Heart left ventricle (tissue), 16 donors: ENCODE measurements at regions not wholly inside any gene's neighbourhood (a gene's known extent, or its start where the extent isn't known, plus 50 kb on each side); places are given as distances from the start of the nearest gene placed in this dataset.

Experiments
- ATAC-seq, 4 donors: fragments of 200-7000 bp; cut with Tn5 transposase; one replicate each; pipeline ENCODE4 v1.9.1; 2020 to 2022; ENCODE audit warnings: moderate library complexity in 4 of 4, mild to moderate bottlenecking in 3 of 4, moderate number of reproducible peaks in 1 of 4
- DNase-seq, 5 donors: peaks; one replicate each; pipeline ENCODE4 v3.0.0-alpha.2; 2020
- H3K27ac ChIP-seq, 12 donors: fragments of 200-600 bp; sonication (generic) in 4 of 12; one replicate each; pipeline versions ENCODE4 v1.5.0 to v1.8.0; 2016 to 2022; ENCODE audit warnings: mild to moderate bottlenecking in 2 of 12
- H3K27me3 ChIP-seq, 9 donors: fragments of 200-600 bp; sonication (generic) in 2 of 9; one replicate each; pipeline versions ENCODE4 v1.5.1 to v1.8.0; 2016 to 2022; ENCODE audit warnings: mild to moderate bottlenecking in 3 of 9
- H3K36me3 ChIP-seq, 9 donors: fragments of 200-600 bp; sonication (generic) in 2 of 9; one replicate each; pipeline versions ENCODE4 v1.5.0 to v1.8.0; 2018 to 2022; ENCODE audit warnings: mild to moderate bottlenecking in 2 of 9
- H3K4me1 ChIP-seq, 12 donors: fragments of 200-600 bp; sonication (generic) in 4 of 12; one replicate each; pipeline versions ENCODE4 v1.5.0 to v1.8.0; 2016 to 2022; ENCODE audit warnings: mild to moderate bottlenecking in 3 of 12
- H3K4me3 ChIP-seq, 12 donors: fragments of 200-600 bp; sonication (generic) in 4 of 12; one replicate each; pipeline versions ENCODE4 v1.5.0 to v1.8.0; 2017 to 2022; ENCODE audit warnings: mild to moderate bottlenecking in 9 of 12, moderate library complexity in 4 of 12
- H3K9me3 ChIP-seq, 12 donors: fragments of 200-600 bp; sonication (generic) in 4 of 12; one replicate each; pipeline versions ENCODE4 v1.5.0 to v1.8.0; 2016 to 2022; ENCODE audit warnings: mild to moderate bottlenecking in 1 of 12
- POLR2A ChIP-seq, 2 donors: fragments of 450-650 bp; IDR thresholded peaks; one replicate each; pipeline ENCODE4 v1.6.1; 2017; ENCODE audit warnings: antibody characterized with exemption in 2 of 2, mild to moderate bottlenecking in 2 of 2, moderate library complexity in 2 of 2
- WGBS, 4 donors: extraction: QIAGEN DNeasy Blood & Tissue Kit in 2 of 4; methylation state at CpG; one replicate each; pipeline versions ENCODE4 v1.1.5 to v1.1.7; 2013 to 2018; 5-methylcytosine and 5-hydroxymethylcytosine counted together
- intact Hi-C, 10 donors: fragments of 100-400 bp; cut with DNase I; formaldehyde crosslinking; loops; one replicate each; pipeline versions ENCODE4 v1.11.1 to v1.14.2; 2022
- TF ChIP-seq, protein P1 (sequence below), 12 donors: fragments of 200-600 bp; sonication (generic) in 4 of 12; IDR thresholded peaks; one replicate each; pipeline versions ENCODE4 v1.5.0 to v1.8.0; 2018 to 2022; ENCODE audit warnings: antibody characterized with exemption in 12 of 12, mild to moderate bottlenecking in 5 of 12
- donor health status: ischemic (EF 13 %, LVEDD 7.1; RV severe dilation, severe dysfunction).
- donor health status: healthy with polysubstance abuse.
- donor health status: DM: no; HTN: yes; CAD: no.
- donor health status: DM: no; HTN: no; CAD: no.
- donor health status: ischemic (EF 25% LVEDD 6.9; RV normal size, moderate dysfunction).
- donor health status: ischemic (EF 25% LVEDD 5.7; RV mildly dilated, moderate dysfunction).
- donor health status: healthy.
- donor health status: DM: yes; HTN: yes; CAD: no.
- donor health status: ischemic (EF 35%, LVEDD 5.7; RV mildly dilated, moderate dysfunction).
- donor health status: nonischemic (EF 11% LVEDD 7.7; RV severe dilation, severe dysfunction).
- donor health status: DM: yes; HTN: yes; CAD: no.
- donor health status: PGD.
- donor health status: ischemic (EF 29% LVEDD 5.4; RV normal size, mild dysfunction).
- donor health status: nonischemic (EF 23%, LVEDD 6.1; RV moderate dilation, normal function).

DNA sequence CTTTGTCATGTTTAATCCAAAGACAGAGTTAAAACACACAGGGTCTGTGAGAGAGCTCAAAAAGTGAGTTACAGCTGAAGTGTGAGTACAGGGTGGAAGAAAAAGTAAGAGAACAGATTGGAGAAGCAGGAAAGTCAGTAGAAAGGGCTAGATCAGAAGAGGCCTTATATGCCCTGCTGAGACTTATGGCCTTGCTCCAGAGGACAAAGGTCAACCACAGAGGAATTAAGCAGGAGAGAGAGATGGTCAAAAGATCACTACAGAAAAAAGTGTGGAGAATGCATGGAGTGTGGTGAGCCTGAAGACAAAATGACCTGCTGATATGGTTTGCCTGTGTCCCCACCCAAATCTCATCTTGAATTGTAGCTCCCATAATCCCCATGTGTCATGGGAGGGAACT lies 213.8 kb downstream of the NEBL start:
- no peaks in the 10 kb centered on the region for H3K27me3 ChIP-seq
- intact Hi-C loops = no loop called here
- H3K9me3 ChIP-seq = peaks cover 0 to 11% (median 0%) of the 10 kb centered on the region in 12 donors
- H3K36me3 ChIP-seq = no peaks in the 10 kb centered on the region
- no peak overlapping the region for H3K27ac ChIP-seq
- ATAC-seq (no peak), DNase-seq (no peak)
- no peak overlapping the region for H3K4me3 ChIP-seq
- no peak for TF ChIP-seq POLR2A (IDR thresholded peaks at IDR 0.05)
- TF ChIP-seq, protein P1, sequence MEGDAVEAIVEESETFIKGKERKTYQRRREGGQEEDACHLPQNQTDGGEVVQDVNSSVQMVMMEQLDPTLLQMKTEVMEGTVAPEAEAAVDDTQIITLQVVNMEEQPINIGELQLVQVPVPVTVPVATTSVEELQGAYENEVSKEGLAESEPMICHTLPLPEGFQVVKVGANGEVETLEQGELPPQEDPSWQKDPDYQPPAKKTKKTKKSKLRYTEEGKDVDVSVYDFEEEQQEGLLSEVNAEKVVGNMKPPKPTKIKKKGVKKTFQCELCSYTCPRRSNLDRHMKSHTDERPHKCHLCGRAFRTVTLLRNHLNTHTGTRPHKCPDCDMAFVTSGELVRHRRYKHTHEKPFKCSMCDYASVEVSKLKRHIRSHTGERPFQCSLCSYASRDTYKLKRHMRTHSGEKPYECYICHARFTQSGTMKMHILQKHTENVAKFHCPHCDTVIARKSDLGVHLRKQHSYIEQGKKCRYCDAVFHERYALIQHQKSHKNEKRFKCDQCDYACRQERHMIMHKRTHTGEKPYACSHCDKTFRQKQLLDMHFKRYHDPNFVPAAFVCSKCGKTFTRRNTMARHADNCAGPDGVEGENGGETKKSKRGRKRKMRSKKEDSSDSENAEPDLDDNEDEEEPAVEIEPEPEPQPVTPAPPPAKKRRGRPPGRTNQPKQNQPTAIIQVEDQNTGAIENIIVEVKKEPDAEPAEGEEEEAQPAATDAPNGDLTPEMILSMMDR (IDR thresholded peaks at IDR 0.05) = no peak
- peaks cover 0 to 12% (median 0%) of the 10 kb centered on the region in 12 donors for H3K4me1 ChIP-seq

DNA sequence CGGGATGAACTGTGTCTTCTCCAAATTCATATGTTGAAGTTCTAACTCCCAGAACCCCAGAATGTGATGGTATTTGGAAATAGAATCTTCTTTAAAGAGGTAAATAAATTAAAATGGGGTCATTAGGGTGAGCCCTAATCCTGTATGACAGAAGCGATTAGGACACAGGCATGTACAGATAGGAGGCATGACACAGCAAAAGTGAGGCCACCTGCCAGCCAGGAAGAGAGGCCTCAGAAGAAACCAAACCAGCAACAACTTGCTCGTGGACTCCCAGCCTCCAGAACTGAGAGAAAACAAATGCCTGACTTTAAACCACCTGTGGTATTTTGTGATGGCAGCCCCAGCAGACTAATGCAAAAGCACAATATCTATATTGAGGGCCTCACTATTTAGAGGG lies 214.3 kb downstream of the NEBL start:
- H3K36me3 ChIP-seq = no peaks in the 10 kb centered on the region
- TF ChIP-seq, protein P1 (IDR thresholded peaks at IDR 0.05) = no peak
- no peak for TF ChIP-seq POLR2A (IDR thresholded peaks at IDR 0.05)
- intact Hi-C loops = no loop called here
- ATAC-seq = no peak
- WGBS, 4 donors = 86 to 93% (median 92%) methylated on average over 3 of the region's 3 CpGs
- no peak for DNase-seq
- H3K4me1 ChIP-seq = peaks cover 0 to 7% (median 0%) of the 10 kb centered on the region in 12 donors
- no peaks in the 10 kb centered on the region for H3K27me3 ChIP-seq
- no peak overlapping the region for H3K4me3 ChIP-seq
- peaks cover 0 to 11% (median 0%) of the 10 kb centered on the region in 12 donors for H3K9me3 ChIP-seq
- H3K27ac ChIP-seq = no peak overlapping the region

DNA sequence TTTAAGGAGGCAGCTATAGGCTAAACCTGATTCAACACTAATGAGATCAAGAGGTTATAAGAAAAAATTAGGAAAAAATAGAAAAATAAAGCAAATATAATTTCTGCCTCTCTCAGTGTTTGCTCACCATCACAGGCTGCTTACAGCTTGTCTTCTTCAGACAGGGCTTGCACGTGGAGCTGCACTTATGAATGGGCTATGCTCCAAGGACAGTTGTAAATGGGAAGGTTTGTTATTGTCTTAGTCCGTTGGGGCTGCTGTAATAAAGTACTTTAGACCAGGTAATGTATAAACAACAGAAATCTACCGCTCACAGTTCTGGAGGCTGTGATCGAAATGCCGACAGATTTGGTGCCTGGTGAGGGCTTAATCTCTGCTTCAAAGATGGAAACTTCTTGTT lies 219.8 kb downstream of the NEBL start:
- Histone ChIP-seq H3K27me3 (no peaks in the 10 kb centered on the region), H3K36me3 (no peaks in the 10 kb centered on the region), H3K4me1 (peaks cover 0 to 23% (median 4%) of the 10 kb centered on the region in 12 donors), H3K4me3 (no peak overlapping the region), H3K9me3 (no peaks in the 10 kb centered on the region), H3K27ac (no peak overlapping the region)
- no peak for TF ChIP-seq POLR2A (IDR thresholded peaks at IDR 0.05)
- TF ChIP-seq, protein P1 (IDR thresholded peaks at IDR 0.05) = no peak
- no peak for ATAC-seq
- no peak for DNase-seq
- 85 to 91% (median 89%) methylated on average over 5 of the region's 5 CpGs for WGBS, 4 donors
- intact Hi-C loops = no loop called here

DNA sequence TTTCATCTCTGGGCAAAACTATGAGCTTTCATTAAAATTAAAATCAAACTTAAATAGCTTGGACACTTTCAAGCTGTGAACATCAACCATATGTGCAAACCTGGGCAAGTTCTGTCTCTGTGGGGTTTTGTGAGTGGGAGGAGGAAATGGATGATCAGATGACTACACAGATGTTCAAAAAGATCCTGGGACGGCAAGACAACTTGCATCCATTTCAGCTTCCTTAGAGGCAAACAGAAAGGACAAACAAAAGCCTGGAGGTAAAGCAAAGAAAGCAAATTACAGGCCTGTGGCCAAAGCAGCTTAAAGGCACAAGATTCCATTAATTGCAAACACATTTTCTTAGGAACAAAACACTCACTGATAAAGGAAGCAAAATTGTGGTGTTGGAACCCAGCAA lies 222.2 kb downstream of the NEBL start:
- TF ChIP-seq, protein P1 (IDR thresholded peaks at IDR 0.05) = no peak
- TF ChIP-seq POLR2A (IDR thresholded peaks at IDR 0.05) = no peak
- Histone ChIP-seq H3K36me3 (no peaks in the 10 kb centered on the region), H3K4me1 (peaks cover 0 to 34% (median 11%) of the 10 kb centered on the region in 12 donors), H3K9me3 (no peaks in the 10 kb centered on the region), H3K4me3 (no peak overlapping the region), H3K27ac (peak overlapping the region in 6 of 12 donors; percentile 7 to 39 (median 32)), H3K27me3 (no peaks in the 10 kb centered on the region)
- 18 to 29% (median 24%) methylated on average over 1 of the region's 1 CpG for WGBS, 4 donors
- DNase-seq (peak in 1 of 5 donors; percentile 8), ATAC-seq (peak in 2 of 4 donors; percentile 23 to 35)
- intact Hi-C loops = loop anchor here in 3 of 10 donors (5.0 kb wide), 4 partner anchors 48 to 858 kb away; partner anchors contain the start of gene PLXDC2 (in 1 of the 3)
